GM18858 (cell line): ENCODE measurements at regions not wholly inside any gene's neighbourhood (a gene's known extent, or its start where the extent isn't known, plus 50 kb on each side); places are given as distances from the start of the nearest gene placed in this dataset.

ENCODE experiments used
- ATAC-seq: cut with Tn5 transposase; IDR thresholded peaks from one replicate; pipeline ENCODE4 v1.9.1; 2021; ENCODE audit not compliant: unreplicated experiment

GRCh38 chr7:47148536-47149207, 433.2 kb downstream of the TNS3 start:
- ATAC-seq, result no peak

DNA sequence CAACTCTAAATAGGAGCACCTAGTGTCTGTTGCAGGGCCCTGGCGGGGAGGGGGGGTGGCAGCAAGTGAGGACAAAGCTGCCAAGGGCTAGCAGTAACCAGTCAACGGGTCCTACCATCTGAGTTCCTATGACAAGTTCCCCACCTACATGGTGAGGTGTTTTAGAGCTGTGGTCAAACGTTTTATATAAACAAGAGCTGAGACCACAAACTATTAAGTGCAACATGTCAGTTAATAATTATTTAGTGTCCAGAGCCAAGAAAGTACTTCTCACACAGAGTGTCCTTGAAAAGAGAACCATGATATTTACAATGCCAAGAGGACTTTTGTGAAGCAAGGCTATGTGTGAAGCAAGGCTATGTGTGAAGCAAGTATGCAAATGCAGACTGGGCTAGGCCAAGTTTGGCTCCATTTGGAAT, 434.7 kb downstream of the TNS3 start:
- no peak for ATAC-seq

DNA sequence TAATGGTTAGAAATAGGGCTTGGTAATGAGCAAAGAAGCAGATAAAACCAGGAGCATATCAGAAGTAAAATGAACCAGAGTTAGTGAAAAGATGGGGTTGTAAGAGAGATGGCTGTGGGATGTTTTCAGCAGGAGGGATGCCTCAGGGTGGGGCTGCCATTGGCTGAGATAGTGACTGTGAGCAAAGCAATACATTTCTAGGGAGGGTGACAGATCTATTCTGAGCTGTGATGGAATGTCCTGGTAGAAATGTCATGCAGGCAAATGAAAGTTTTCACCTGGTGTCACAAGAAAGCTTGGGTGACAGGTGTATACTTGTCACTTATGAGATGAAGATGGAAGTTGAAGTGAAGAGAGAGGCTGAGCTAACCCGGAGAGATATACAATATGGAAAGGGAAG, 435.9 kb downstream of the TNS3 start:
- ATAC-seq, result no peak

- no peak for ATAC-seq
These were observed 436.7 kb downstream of the TNS3 start for GRCh38 chr7:47145186-47145725.

DNA sequence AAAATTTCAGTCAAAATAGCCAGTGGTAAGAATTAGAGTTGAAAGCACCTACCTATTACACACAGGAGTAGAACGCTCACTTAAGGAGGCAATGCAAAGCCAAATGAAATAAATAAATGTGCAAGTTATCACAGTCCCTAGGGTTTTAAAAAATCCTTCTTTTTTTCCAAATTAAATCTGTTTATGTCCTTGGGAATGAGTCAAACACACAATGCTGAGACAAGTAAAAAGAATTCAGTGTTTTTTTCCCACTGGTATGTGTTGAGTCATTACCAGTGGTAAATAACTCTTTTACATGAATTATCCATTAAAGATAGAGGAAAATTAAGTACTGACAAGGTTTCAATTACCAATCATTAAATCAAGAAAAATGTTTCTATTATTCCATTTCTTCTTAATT, 438.6 kb downstream of the TNS3 start:
- ATAC-seq, result no peak

DNA sequence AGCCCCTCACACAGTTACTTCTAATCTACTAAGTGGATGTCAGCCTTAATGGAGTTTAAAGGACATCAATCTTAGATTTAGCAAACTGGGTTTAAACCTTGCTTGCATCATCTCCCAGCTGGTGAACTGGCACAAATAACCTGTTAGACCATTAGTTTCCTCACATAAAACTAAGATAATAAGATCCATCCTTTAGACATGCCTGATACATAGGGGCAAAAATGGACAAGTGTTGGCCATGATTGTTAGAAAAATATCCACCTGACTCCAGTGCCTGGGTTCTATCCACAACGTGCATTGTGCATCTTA, 439.1 kb downstream of the TNS3 start:
- ATAC-seq, result no peak

DNA sequence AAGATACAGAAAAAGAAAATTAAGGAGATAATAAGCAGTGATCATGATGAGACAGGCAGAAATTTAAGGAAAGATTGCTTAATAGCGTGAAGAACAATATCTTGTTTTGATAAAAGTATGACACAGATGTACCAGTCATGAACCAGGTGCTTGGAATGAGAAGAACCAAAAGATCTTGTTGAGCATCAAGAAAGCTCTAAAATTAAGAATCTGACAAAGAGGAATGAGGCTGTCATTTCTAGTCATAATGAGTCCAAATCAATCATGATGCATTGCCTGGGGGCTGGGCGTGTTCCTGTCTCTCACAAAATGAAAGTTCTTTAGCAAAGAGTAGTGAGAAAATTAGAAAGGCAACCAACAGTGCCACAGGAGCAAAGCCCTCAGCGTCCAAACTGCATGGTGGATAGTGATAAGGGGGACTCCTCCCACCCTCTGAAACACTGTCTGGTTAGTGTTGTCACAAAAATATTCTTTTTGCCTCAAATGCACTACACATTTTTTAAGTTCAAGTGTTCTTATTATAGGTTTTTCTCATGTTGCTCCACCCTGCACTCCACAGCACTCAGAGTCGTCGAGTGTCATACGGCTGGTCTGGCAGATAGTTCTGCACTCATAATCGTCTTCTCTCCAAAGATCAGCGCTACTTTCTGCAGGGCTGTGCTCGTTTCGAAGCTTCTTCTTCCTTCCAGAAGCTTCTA, 439.6 kb downstream of the TNS3 start:
- no peak for ATAC-seq

GRCh38 chr7:47132471-47132870, 449.4 kb downstream of the TNS3 start:
- no peak for ATAC-seq

- ATAC-seq, result no peak
These were observed 453.2 kb downstream of the TNS3 start for GRCh38 chr7:47128700-47129099.

DNA sequence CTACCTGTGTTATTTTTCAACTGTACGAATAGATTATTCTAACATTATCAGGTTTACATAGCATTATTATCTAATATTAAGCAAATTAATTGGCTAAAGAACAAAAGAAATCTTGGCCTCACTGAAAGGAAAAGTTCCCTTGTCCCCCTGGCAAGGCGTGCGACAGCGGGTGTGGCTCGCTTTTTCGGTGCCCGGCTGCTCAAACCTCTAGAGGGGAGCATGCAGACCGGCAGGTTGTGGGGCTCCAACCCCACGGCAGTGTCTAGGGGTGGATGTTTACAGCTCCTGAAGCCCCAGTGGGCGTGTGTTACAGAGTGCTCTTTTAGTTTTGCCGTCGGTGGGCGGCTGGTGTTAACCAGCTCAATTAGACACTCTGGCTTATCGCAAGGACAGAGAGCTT, 456.4 kb downstream of the TNS3 start:
- no peak for ATAC-seq

DNA sequence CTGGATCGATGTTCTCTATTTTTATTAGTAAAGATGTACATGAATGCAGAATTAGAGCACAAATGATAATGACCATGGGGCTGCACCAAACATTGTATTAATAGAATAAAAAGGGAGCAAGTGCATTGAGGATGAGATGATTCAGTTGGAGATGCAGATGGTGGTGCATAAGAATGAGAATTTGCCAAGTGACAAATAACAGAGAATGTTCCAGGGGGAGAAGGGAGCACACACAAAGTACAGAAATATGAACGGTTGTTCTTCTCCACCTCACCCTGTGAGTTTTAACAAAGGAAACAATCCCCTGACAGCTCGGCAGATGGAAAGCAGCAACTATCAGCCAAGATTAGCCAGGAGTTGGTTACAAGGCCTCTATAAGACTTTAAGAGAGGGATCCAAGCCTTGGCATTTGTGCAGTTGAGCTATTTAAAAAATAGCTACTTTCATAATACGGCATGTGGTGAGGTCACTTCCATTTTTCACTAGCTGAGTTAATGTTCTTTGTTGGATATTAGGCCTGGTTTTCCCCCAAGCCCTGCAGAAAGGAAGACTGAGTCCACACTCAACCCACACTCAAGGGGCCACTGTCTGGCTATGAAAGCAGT, 462.5 kb downstream of the TNS3 start:
- no peak for ATAC-seq

- ATAC-seq, result no peak
These were observed 477.7 kb downstream of the TNS3 start for GRCh38 chr7:47104206-47104549.

DNA sequence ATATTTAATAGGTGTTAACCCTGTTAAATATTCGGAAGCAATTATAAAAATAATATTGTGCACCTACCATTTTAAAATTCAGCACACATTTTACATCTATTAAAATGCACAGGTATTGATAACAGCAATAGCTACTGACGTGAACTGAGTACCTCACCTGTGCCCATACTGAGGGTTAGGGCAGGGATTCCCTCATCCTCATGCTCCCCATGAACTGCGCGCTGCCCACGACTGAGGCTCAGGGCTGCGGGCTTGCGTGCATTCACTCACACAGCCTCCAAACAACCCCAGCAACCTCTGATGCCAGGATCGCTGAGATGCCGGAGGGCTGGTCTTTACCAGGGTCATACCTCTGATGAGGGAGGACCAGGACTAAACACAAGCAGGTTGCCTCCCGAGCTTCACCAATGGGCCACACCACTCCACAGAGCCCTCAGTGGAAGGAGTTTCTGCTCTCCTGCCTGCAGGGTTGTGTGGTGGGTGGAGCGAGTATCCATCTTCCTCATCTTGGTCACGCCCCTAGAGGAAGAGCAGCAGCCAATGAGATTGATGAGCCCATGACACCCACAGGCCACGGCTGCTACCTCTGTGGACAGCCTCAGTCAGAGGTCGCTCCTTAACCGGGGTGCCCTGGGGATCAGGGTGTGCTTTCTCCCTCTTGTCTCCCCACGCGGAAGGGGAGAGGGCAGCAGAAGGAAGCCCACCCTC, 478.3 kb downstream of the TNS3 start:
- ATAC-seq, result no peak

- no peak for ATAC-seq
These were observed 479.5 kb downstream of the TNS3 start for GRCh38 chr7:47102331-47102841.

- no peak for ATAC-seq
These were observed 481.0 kb downstream of the TNS3 start for GRCh38 chr7:47100817-47101435.

- ATAC-seq, result no peak
These were observed 481.6 kb downstream of the TNS3 start for GRCh38 chr7:47100148-47100816.

GRCh38 chr7:47097431-47097830, 484.5 kb downstream of the TNS3 start:
- no peak for ATAC-seq

- no peak for ATAC-seq
These were observed 486.0 kb downstream of the TNS3 start for GRCh38 chr7:47095946-47096345.

DNA sequence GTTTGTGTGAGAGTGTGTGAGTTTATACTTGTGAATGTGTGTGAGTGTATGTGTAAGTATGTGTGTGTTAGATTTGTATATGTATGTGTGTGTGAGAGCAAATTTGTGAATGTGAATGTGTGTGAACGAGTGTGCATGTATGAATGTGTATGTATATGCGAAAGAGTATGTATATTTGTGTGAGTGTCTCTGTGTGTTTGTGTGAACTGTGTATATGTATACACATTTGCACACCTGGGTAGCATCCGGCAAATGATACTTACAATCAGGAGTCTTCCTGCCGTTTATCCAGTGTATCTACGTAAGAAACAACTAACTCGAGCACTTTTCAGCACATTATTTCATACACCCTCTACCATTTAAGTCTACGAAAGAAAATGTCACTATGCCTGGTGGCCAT, 487.4 kb downstream of the TNS3 start:
- no peak for ATAC-seq
